AG04449 (cell line): ENCODE measurements at regions not wholly inside any gene's neighbourhood (a gene's known extent, or its start where the extent isn't known, plus 50 kb on each side); places are given as distances from the start of the nearest gene placed in this dataset.

ENCODE experiments used
- CTCF ChIA-PET: fragments of 350-600 bp; formaldehyde crosslinking; extraction: SDS; loops from one replicate; lab custom pipeline; 2021; ENCODE audit warnings: antibody characterized with exemption; lab: Yijun Ruan, JAX
- POLR2A ChIA-PET: fragments of 400-600, 350-600 bp; formaldehyde crosslinking; extraction: SDS; loops from one replicate; lab custom pipeline; 2020; ENCODE audit warnings: antibody characterized with exemption, inconsistent platforms; lab: Yijun Ruan, JAX
- DNase-seq: peaks from one replicate; pipeline ENCODE4 v3.0.0-alpha.2; 2010; ENCODE audit warnings: low read depth, low spot score
- H3K4me3 ChIP-seq: 2 replicates; pipeline ENCODE4 v1.5.1; 2011; ENCODE audit warnings: low read depth, mild to moderate bottlenecking, control low read depth, low read length
- CTCF ChIP-seq: IDR thresholded peaks from one replicate; pipeline ENCODE4 v1.5.1; 2011; ENCODE audit warnings: mild to moderate bottlenecking, moderate library complexity, low read length, control low read depth, inconsistent platforms; ENCODE audit not compliant: insufficient read depth; ENCODE audit errors: missing control alignments

- POLR2A ChIA-PET, result no interaction called here
- H3K4me3 ChIP-seq, result no peak overlapping the region
- no peak for DNase-seq
- TF ChIP-seq CTCF, result no peak
- CTCF ChIA-PET, result interaction anchor here (0.9 kb wide), 1 partner anchor 10 kb away, joined by 3 read pairs; no protein-coding TSS in a partner anchor
Observed at GRCh38 chr12:124175704-124176103, 119.2 kb upstream of the RFLNA start.

- no peak overlapping the region for H3K4me3 ChIP-seq
- no peak for TF ChIP-seq CTCF
- ChIA-PET POLR2A (no interaction called here), CTCF (interaction anchor here (1.1 kb wide), 1 partner anchor 141 kb away, joined by 4 read pairs; no protein-coding TSS in a partner anchor)
- no peak for DNase-seq
Observed at GRCh38 chr12:124177276-124177950, 117.5 kb upstream of the RFLNA start.

GRCh38 chr12:124177951-124178316 is 117.0 kb upstream of the RFLNA start:
- ChIA-PET POLR2A (no interaction called here), CTCF (interaction anchor here (1.1 kb wide), 1 partner anchor 142 kb away, joined by 4 read pairs; no protein-coding TSS in a partner anchor)
- H3K4me3 ChIP-seq, result no peak overlapping the region
- no peak for DNase-seq
- no peak for TF ChIP-seq CTCF

- no peak for TF ChIP-seq CTCF
- no peak for DNase-seq
- ChIA-PET CTCF (no interaction called here), POLR2A (no interaction called here)
- no peak overlapping the region for H3K4me3 ChIP-seq
Observed at GRCh38 chr12:124179936-124180607, 114.8 kb upstream of the RFLNA start.

- CTCF ChIA-PET, result no interaction called here
- POLR2A ChIA-PET, result no interaction called here
- no peak for TF ChIP-seq CTCF
- H3K4me3 ChIP-seq, result no peak overlapping the region
- no peak for DNase-seq
Observed at GRCh38 chr12:124183172-124183571, 111.7 kb upstream of the RFLNA start.

- no peak for TF ChIP-seq CTCF
- H3K4me3 ChIP-seq, result no peak overlapping the region
- DNase-seq, result no peak
- ChIA-PET CTCF (no interaction called here), POLR2A (no interaction called here)
Observed at GRCh38 chr12:124184456-124184855, 110.4 kb upstream of the RFLNA start.
